ENCODE measurements at regions not wholly inside any gene's neighbourhood (a gene's known extent, or its start where the extent isn't known, plus 50 kb on each side); places are given as distances from the start of the nearest gene placed in this dataset.

GRCh38 chr12:118575730-118576129 lies 199.4 kb downstream of the SUDS3 start:
- Histone ChIP-seq H3K27me3 (no peaks in the 10 kb centered on the region), H3K36me3 (ENCODE audit: low read depth, missing control alignments) (no peaks in the 10 kb centered on the region), H3K9me3 (no peaks in the 10 kb centered on the region), H3K27ac (no peak overlapping the region), H3K4me1 (no peaks in the 10 kb centered on the region), H3K4me3 (no peak overlapping the region)
- WGBS, 2 donors, result 78 to 79% methylated on average over 2 of the region's 2 CpGs
- TF ChIP-seq, protein P1, sequence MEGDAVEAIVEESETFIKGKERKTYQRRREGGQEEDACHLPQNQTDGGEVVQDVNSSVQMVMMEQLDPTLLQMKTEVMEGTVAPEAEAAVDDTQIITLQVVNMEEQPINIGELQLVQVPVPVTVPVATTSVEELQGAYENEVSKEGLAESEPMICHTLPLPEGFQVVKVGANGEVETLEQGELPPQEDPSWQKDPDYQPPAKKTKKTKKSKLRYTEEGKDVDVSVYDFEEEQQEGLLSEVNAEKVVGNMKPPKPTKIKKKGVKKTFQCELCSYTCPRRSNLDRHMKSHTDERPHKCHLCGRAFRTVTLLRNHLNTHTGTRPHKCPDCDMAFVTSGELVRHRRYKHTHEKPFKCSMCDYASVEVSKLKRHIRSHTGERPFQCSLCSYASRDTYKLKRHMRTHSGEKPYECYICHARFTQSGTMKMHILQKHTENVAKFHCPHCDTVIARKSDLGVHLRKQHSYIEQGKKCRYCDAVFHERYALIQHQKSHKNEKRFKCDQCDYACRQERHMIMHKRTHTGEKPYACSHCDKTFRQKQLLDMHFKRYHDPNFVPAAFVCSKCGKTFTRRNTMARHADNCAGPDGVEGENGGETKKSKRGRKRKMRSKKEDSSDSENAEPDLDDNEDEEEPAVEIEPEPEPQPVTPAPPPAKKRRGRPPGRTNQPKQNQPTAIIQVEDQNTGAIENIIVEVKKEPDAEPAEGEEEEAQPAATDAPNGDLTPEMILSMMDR (IDR thresholded peaks at IDR 0.05), result no peak
- no peak for TF ChIP-seq POLR2A (IDR thresholded peaks at IDR 0.05)
- intact Hi-C loops (cut with DNase I; ENCODE audit: low total_unique reads), result no loop called here
- DNase-seq, result no peak

DNA sequence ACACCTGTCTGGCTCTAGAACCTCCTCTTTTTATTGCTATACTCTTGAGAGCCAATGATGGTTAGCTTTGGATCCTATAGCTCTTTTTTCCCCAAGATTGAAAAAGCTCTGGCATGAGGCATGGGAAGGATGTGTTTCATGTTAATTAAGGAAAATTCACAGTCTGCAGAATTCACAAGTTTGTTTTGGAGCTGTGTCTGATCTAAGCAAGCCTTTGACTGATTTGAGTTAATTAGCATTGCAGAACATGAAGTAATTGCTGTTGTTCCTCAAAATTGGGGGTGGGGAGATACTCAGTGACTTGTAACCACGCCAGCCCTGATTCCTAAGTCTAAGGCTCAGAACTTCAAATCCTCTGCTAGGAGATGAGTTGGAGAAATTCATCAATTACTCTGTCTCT lies 205.0 kb downstream of the SUDS3 start:
- Histone ChIP-seq H3K4me1 (no peaks in the 10 kb centered on the region), H3K27me3 (no peaks in the 10 kb centered on the region), H3K36me3 (ENCODE audit: low read depth, missing control alignments) (no peaks in the 10 kb centered on the region), H3K4me3 (no peak overlapping the region), H3K9me3 (no peaks in the 10 kb centered on the region), H3K27ac (no peak overlapping the region)
- intact Hi-C loops (cut with DNase I; ENCODE audit: low total_unique reads), result no loop called here
- 39 to 77% methylated on average over 1 of the region's 1 CpG for WGBS, 2 donors
- TF ChIP-seq, protein P1 (IDR thresholded peaks at IDR 0.05), result no peak
- TF ChIP-seq POLR2A (IDR thresholded peaks at IDR 0.05), result no peak
- no peak for DNase-seq

- Histone ChIP-seq H3K9me3 (no peaks in the 10 kb centered on the region), H3K36me3 (ENCODE audit: low read depth, missing control alignments) (no peaks in the 10 kb centered on the region), H3K27me3 (no peaks in the 10 kb centered on the region), H3K27ac (no peak overlapping the region), H3K4me1 (no peaks in the 10 kb centered on the region), H3K4me3 (no peak overlapping the region)
- no peak for DNase-seq
- intact Hi-C loops (cut with DNase I; ENCODE audit: low total_unique reads), result no loop called here
- 81 to 93% methylated on average over 4 of the region's 4 CpGs for WGBS, 2 donors
- TF ChIP-seq, protein P1 (IDR thresholded peaks at IDR 0.05), result no peak
- TF ChIP-seq POLR2A (IDR thresholded peaks at IDR 0.05), result no peak
Measured at GRCh38 chr12:118582863-118583262, 206.5 kb downstream of the SUDS3 start.

DNA sequence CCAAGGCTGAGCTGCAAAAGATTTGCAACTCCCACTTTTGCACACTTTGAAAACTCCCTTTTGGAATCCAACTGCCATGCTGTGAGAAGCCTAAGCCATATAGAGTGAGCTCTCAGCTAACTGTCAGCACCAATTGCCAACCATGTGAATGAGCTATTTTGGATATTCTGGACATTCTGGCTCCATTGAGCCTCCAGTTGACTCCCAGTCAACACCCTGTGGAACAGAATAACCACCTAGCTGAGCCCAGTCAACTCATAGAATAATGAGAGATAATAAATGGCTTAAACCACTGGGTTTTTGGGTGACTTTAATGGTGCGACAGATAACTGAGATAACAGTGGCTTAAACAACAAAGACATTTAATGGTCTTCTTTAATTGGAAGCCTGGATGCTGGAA lies 210.1 kb downstream of the SUDS3 start:
- Histone ChIP-seq H3K4me3 (no peak overlapping the region), H3K27me3 (no peaks in the 10 kb centered on the region), H3K36me3 (ENCODE audit: low read depth, missing control alignments) (no peaks in the 10 kb centered on the region), H3K9me3 (no peaks in the 10 kb centered on the region), H3K27ac (no peak overlapping the region), H3K4me1 (no peaks in the 10 kb centered on the region)
- no peak for DNase-seq
- WGBS, 2 donors, result 92 to 96% methylated on average over 1 of the region's 1 CpG
- intact Hi-C loops (cut with DNase I; ENCODE audit: low total_unique reads), result no loop called here
- no peak for TF ChIP-seq POLR2A (IDR thresholded peaks at IDR 0.05)
- TF ChIP-seq, protein P1 (IDR thresholded peaks at IDR 0.05), result no peak

DNA sequence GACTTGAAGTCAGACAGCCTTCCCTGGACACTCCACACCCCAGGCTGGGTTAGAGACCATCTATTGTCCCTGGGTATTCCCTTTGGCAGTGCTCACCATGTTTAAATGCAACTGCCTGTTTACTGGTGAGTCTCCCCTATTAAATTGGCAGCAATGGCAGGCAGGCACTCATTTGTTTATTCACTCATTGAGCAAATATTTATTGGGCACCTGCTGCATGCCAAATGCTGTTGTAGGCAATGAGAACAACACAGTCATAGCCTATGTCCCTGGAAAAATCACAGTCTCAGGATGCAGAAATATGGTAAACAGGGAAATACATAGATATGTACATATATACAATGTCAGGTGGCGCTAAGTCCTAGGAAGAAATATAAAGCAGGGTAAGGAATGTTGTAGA lies 212.8 kb downstream of the SUDS3 start:
- DNase-seq, result no peak
- no peaks in the 10 kb centered on the region for H3K36me3 ChIP-seq (ENCODE audit: low read depth, missing control alignments)
- H3K27ac ChIP-seq, result no peak overlapping the region
- H3K27me3 ChIP-seq, result no peaks in the 10 kb centered on the region
- 85 to 93% methylated on average over 1 of the region's 1 CpG for WGBS, 2 donors
- no peak overlapping the region for H3K4me3 ChIP-seq
- no peaks in the 10 kb centered on the region for H3K9me3 ChIP-seq
- intact Hi-C loops (cut with DNase I; ENCODE audit: low total_unique reads), result no loop called here
- TF ChIP-seq POLR2A (IDR thresholded peaks at IDR 0.05), result no peak
- TF ChIP-seq, protein P1 (IDR thresholded peaks at IDR 0.05), result no peak
- no peaks in the 10 kb centered on the region for H3K4me1 ChIP-seq
